ENCODE measurements at regions not wholly inside any gene's neighbourhood (a gene's known extent, or its start where the extent isn't known, plus 50 kb on each side); places are given as distances from the start of the nearest gene placed in this dataset.

GRCh38 chr19:5269926-5270325 is 70.7 kb downstream of the PTPRS start:
- 83% methylated on average over 2 of the region's 9 CpGs for WGBS (ENCODE audit: insufficient coverage)

GRCh38 chr19:5269279-5269678 is 71.3 kb downstream of the PTPRS start:
- H3K27ac ChIP-seq (ENCODE audit: low read depth in 1 of 2, low read length in 2 of 2): no peak overlapping the region
- WGBS (ENCODE audit: insufficient coverage): 98% methylated on average over 14 of the region's 17 CpGs
- H3K27me3 ChIP-seq (ENCODE audit: control insufficient read depth in 2 of 2, insufficient read depth in 2 of 2, low read length in 2 of 2): no peaks in the 10 kb centered on the region
- H3K79me2 ChIP-seq (ENCODE audit: insufficient read depth, low read length): no peaks in the 10 kb centered on the region
- H3K4me2 ChIP-seq (replicated peaks; ENCODE audit: extremely low read depth, low read length, poor library complexity, severe bottlenecking): no peak overlapping the region
- H3K9me3 ChIP-seq (replicated peaks in 1 of 2; ENCODE audit: control insufficient read depth in 1 of 2, insufficient read depth in 1 of 2, low read length in 2 of 2): no peaks in the 10 kb centered on the region
- no peak overlapping the region for H3K27ac Mint-ChIP-seq
- H2AFZ ChIP-seq (ENCODE audit: insufficient read depth, low read depth, low read length, poor library complexity, severe bottlenecking): no peak overlapping the region
- H3K4me1 Mint-ChIP-seq: no peaks in the 10 kb centered on the region
- H3K9me3 Mint-ChIP-seq: peaks cover 0 to 3% (median 0%) of the 10 kb centered on the region in 7 donors
- no peak overlapping the region for H3K4me3 ChIP-seq (replicated peaks in 1 of 3; ENCODE audit: low read depth in 2 of 3, low read length in 3 of 3)
- no peaks in the 10 kb centered on the region for H3K36me3 Mint-ChIP-seq
- H3K4me3 Mint-ChIP-seq: no peak overlapping the region
- no peaks in the 10 kb centered on the region for H4K20me1 ChIP-seq (ENCODE audit: insufficient read depth, low read length)
- H3K9ac ChIP-seq (ENCODE audit: insufficient read depth, low read length, poor library complexity, severe bottlenecking): no peak overlapping the region
- H3K27me3 Mint-ChIP-seq (ENCODE audit: low read depth in 3 of 3): peaks cover 0 to 11% (median 3%) of the 10 kb centered on the region in 3 donors
- TF ChIP-seq CTCF (IDR thresholded peaks at IDR 0.05): no peak
- no peaks in the 10 kb centered on the region for H3K36me3 ChIP-seq (replicated peaks in 1 of 2; ENCODE audit: control insufficient read depth in 1 of 2, insufficient read depth in 2 of 2, low read length in 2 of 2)
- intact Hi-C loops (cut with micrococcal nuclease): no loop called here
- H3K4me1 ChIP-seq (ENCODE audit: control insufficient read depth in 1 of 2, insufficient read depth in 2 of 2, low read length in 2 of 2): no peaks in the 10 kb centered on the region
- no peak for DNase-seq

More at GRCh38 chr19:5269926-5270325, 70.7 kb downstream of the PTPRS start:
- Mint-ChIP-seq H3K36me3 (no peaks in the 10 kb centered on the region), H3K27me3 (ENCODE audit: low read depth in 3 of 3) (peaks cover 0 to 11% (median 3%) of the 10 kb centered on the region in 3 donors), H3K4me3 (no peak overlapping the region), H3K27ac (no peak overlapping the region), H3K4me1 (no peaks in the 10 kb centered on the region), H3K9me3 (peaks cover 0 to 3% (median 0%) of the 10 kb centered on the region in 7 donors)
- Histone ChIP-seq H3K4me2 (replicated peaks; ENCODE audit: extremely low read depth, low read length, poor library complexity, severe bottlenecking) (no peak overlapping the region), H3K9ac (ENCODE audit: insufficient read depth, low read length, poor library complexity, severe bottlenecking) (no peak overlapping the region), H3K9me3 (replicated peaks in 1 of 2; ENCODE audit: control insufficient read depth in 1 of 2, insufficient read depth in 1 of 2, low read length in 2 of 2) (no peaks in the 10 kb centered on the region), H3K36me3 (replicated peaks in 1 of 2; ENCODE audit: control insufficient read depth in 1 of 2, insufficient read depth in 2 of 2, low read length in 2 of 2) (no peaks in the 10 kb centered on the region), H2AFZ (ENCODE audit: insufficient read depth, low read depth, low read length, poor library complexity, severe bottlenecking) (no peak overlapping the region), H3K79me2 (ENCODE audit: insufficient read depth, low read length) (no peaks in the 10 kb centered on the region), H3K27ac (ENCODE audit: low read depth in 1 of 2, low read length in 2 of 2) (no peak overlapping the region), H3K27me3 (ENCODE audit: control insufficient read depth in 2 of 2, insufficient read depth in 2 of 2, low read length in 2 of 2) (no peaks in the 10 kb centered on the region), H3K4me3 (replicated peaks in 1 of 3; ENCODE audit: low read depth in 2 of 3, low read length in 3 of 3) (no peak overlapping the region), H4K20me1 (ENCODE audit: insufficient read depth, low read length) (no peaks in the 10 kb centered on the region), H3K4me1 (ENCODE audit: control insufficient read depth in 1 of 2, insufficient read depth in 2 of 2, low read length in 2 of 2) (no peaks in the 10 kb centered on the region)
- intact Hi-C loops (cut with micrococcal nuclease): no loop called here
- no peak for DNase-seq
- no peak for TF ChIP-seq CTCF (IDR thresholded peaks at IDR 0.05)

Data from CD14-positive monocyte (primary cell).